NCI-H510A (cell line): ENCODE measurements at regions not wholly inside any gene's neighbourhood (a gene's known extent, or its start where the extent isn't known, plus 50 kb on each side); places are given as distances from the start of the nearest gene placed in this dataset.
A peak's percentile ranks its signal among the peaks of the same experiment; 100 is the strongest.

ENCODE experiments used
- DNase-seq: peaks from one replicate; lab custom pipeline; 2025; lab: John Stamatoyannopoulos, UW

DNA sequence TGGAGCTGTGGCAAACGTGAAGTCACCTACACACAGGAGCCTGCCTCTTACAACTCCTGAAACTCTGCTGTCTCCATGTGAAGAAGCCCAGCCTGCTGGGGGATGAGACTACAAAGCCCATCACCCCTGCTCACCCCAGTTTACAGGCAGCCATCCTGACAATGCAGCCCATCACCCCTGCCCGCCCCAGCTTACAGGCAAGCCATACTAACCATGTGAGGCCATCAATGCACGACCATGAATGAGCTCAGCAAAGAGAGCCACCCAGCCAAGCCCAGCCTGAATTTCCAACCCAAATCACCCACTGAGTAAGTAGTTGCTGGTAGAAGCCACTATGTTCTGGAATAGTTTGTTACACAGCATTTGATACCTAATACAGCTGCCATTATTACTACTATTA lies 185.4 kb upstream of the NSMCE3 start:
- no peak for DNase-seq

DNA sequence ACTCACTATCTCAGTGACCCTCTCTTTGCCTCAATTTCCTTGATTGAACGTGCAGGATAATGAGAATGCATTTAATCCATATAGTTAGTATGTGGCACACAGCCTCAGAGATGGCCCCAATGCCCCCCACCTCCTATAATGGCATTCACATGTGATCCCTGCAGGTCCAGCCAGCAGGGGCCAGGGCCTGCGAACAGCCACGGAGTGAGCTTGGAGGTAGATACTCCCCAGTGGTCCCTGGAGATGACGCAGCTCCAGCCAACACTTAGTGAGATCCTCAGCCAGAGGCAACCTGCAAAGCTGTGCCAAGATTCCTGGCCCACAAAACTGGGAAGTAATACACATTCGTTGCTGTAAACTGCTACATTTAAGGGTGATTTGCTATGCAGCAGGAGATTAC lies 184.9 kb upstream of the NSMCE3 start:
- no peak for DNase-seq

DNA sequence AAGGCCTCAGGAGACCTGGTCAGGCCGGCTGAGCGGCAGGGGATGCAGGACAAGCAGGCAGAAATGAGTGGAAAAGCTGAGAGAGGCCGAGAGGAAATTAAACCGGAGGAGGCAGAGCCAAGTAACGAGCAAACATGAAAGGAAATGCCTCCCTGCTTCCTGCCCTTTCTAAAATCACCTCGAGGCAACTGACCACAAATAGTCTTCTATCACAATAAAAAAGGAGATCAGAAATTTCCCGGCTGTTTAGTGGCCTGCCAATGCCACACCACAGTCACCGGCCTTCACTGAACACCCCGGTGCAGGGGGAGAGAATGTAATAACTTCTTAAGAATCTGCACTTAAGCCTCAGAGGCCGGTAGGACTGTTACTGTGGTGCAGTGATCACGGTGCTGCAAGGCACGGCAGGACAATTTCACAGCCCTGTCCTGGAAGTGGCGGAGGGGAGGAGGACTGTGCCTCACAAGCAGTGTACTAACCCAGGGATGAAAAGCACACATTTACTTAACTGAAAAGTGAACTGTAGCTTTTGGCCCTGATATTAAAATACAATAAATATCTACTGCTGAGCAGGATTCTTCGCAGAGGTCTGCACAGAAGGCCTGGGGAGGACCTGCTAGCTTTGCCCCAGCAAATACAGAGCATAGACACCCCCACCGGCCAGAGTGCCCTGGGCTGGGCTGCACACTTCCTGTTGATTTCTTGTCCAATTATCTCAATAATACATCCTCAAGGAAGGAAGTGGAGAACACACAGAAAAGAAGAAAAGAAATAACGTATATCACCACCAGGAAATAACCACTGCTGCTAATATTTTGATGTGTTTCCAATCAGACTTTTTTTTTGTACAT lies 183.5 kb upstream of the NSMCE3 start:
- no peak for DNase-seq

DNA sequence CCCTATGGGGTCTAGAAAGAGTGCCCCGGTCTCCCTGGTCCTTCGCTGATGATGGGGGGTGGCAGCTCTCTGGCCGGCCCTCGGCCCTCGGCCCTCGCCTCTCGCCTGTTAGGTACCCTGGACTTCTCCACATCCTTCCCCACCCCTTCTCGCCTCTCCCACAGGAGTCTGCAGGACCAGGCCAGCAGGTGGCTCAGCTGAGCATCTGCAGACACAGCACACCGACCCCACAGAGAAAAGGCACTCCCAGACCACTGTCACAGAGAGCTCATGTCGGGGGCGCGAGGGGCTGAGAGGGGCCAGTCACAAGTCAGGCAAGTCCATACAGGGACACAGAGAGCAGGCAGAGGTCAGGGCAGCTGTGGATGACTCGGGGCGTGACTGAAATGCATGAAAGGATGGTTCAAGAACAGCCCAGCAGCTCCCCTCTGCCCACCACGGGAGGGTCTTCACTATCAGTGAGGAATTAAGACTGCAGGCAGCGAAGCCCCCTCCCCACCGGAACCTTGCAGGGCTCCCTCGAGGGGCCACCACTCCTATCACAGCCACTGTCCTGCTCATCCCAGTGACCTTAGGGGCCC lies 181.7 kb upstream of the NSMCE3 start:
- DNase-seq = no peak

DNA sequence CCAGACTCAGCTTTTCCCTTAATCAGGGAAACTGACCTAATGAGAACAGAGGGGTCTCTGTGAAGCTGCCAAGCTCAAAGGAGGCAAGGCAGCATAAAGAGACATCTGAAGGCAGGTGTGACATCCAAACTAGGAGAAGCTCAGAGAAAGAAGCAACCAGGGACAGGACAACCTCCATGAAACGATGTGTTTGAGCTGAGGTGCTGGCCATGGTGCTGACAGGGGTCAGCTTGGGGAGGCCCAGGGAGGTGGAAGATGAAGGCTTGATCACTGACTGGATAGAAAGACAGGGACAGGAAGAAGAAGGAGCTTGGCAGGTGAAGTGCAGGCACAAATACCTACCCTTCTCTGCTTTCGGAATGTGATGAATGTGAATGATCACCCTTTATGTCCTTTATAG lies 179.5 kb upstream of the NSMCE3 start:
- no peak for DNase-seq

DNA sequence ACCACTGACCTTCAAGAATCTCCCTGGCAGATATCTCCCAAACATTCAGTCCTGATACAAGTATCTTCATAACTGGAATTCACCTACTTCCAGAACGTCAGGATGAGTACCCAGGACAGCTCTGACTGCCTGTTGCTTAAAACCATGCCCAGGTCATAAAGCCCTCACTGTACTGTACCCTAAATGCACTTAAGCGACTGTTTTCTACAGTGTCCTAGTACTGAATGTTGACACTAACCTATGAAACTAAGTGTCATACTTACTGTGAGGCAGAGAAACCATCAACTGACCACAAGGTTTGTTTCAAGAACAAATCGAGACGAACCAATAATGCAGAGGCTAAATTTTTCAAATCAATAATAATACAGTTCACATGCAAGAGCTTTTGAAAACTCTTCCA lies 178.7 kb upstream of the NSMCE3 start:
- no peak for DNase-seq

DNA sequence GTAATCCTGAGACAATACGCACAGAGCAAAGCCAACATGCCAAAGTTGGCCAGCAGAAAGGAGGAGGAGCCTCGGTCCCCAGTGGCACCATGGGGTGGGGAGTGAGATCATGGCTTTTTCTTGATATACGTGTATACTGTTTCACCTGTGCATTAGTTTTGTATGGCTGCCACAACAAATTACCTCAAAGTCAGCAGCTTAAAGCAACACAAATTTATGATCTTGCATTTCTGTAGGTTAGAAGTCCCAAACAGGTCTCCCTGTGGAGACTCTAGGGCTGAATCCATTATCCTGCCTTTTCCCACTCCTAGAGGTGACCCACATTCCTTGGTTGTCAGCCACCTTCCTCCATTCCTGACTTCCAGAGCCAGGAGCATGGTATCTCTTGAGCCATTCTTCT lies 176.9 kb upstream of the NSMCE3 start:
- DNase-seq = no peak

DNA sequence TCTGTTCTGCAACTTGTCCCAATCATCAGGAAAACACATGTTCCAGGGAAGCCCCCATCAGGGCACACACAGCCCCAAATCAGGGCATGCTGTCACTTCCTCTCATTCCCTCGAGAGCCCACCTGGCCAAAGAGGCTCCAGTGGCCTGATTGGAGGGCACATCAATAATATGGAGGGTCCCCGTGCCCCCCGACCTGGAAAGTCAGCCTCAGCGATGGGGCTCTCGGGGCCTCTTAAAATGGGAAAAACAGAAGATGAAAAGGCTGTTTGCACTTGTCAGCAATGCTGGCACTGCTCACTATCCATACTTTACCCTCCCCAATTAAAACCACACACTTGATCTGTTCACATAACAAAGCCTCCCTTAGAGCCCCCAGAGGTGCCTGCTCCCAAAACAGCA lies 172.9 kb upstream of the NSMCE3 start:
- DNase-seq = no peak

DNA sequence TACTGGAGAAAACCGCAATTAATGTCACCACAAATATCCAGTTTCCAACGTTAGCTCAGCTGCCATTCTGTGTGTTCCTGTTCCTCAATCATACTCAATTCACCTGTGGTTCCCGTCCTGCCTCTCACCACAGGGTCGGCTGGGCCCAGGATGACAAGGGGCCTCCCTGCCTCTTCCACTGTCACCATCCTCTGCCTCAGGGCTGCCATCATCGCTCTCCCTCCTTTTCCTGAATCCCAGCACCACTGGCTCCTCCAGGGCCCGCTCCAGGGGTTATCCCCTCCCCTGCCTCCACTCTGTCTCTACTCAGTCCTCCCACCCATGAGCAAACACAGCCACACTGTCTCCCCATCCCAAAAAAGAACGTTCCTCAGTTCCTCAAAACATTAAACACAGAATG lies 170.9 kb upstream of the NSMCE3 start:
- DNase-seq = no peak

DNA sequence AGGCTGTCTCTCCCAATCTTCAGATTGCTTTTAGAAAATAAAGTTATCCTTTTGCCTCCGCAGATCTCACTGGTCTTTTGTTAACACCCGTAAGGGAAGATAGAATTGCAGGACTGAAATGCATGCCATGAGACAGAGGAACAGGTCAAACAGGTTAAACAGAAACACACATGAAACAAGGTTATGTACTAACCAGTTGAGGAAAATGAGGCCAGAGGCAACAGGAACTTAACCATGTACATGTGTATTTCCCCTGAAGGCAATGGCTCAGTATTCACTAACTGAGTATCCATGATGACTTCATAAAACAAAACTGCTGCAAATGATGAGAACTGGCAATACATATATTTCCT lies 169.1 kb upstream of the NSMCE3 start:
- peak; percentile 50 for DNase-seq

DNA sequence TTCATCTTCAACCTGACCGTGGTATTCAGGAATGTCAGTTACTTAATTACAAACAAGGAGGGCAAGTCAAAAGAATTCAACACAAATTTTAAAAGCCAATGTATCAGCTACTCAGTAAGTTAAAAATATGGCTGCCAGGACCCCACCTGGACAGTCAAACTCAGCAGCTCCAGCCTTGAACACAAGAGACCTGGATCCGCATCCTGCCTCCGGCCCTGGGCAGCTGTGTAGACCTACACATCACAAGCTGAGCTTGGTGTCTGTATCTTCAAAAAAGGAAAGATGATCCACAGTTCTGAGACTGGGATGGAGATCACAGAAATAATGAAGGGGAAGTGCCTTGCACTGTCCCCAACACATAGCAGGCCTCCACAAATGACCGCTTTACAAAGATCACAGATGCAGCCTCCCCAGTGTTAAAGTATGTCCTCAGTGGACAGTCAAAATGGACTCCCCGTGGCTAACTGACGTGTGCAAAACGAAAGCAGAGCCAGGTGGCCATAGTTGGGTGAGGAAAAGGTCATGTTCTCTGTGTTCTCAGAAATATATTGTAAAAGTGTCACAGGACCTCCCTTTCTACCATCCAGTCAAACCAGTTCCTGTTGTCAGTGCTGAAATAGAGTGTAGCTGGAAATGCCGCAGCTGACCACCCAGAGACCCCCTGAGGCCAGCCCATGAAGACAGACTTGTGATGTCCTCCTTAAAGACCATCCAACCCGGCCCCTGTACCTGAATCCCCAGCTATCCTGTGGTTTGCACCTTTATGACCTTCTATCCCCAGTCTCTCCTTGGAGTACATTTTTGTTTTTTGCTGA lies 168.5 kb upstream of the NSMCE3 start:
- DNase-seq = no peak

DNA sequence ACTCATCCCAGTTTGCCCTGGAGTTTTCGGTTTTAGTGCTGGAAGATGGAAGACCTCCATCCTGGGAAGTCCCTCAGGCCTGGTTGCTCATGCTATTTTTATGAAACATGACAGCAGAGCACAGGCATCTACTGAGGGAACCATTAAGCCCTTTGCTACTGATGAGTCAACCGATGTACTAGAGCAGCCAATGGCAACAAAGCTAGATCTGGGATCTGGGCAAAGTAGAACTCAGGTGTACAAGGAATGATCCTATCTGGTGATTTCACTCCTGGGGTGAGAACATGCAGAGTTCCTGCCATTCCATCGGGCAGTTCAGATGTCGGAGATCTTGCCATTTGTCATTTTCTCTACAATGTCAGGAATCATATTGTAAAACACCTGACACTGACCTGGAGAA lies 166.2 kb upstream of the NSMCE3 start:
- DNase-seq = no peak

DNA sequence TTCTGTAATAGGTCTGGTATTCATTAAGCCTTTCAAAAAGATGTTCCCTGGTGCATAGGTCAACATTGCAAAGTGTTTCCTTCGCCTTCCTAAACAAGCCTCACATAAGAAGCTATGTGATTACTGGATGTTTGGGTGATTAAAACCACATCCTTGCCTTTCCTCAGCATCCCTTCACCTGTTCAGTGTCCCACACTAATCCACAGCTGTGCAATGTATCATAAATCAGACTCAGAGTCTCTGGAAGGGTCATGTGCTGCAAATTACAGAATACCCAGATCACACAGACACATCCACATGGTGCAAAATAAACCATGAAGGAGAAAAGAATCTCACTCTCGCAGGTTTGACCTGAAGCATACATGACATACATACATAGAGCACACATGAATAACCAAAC lies 164.7 kb upstream of the NSMCE3 start:
- DNase-seq = no peak

DNA sequence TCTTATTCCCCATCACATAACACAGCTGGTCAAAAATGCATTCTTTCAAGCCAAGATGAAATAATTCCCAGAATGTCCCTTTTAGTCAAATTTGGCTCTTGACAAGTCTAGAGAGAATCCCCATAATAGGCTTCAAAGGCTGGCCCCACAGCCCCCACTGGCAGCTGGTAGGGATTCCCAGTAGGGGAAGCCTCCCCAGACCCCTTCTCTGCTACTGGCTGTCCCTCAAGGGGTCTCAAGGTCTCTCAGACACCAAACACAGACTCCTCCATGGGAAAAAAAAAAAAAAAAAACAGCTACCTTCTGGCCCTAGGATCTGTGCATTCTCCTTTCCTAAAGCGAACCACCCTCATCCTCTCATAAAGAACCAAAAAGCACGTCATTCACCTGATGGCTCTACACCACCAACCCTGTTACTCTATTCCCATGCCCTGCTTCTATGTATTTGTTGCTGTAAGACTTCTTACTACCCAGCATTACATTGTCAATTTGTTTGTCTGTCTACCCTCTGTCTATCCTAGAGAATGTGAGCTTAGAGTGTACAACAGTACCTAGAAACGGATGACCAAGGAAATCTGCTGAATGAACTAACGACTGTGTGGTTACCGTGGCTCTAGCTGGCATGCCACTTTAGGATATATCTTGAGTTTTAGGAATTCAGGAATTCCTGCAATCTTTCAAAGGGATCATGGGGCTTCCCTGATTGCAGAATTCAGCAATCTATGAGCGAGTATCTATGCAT lies 164.1 kb upstream of the NSMCE3 start:
- no peak for DNase-seq

DNA sequence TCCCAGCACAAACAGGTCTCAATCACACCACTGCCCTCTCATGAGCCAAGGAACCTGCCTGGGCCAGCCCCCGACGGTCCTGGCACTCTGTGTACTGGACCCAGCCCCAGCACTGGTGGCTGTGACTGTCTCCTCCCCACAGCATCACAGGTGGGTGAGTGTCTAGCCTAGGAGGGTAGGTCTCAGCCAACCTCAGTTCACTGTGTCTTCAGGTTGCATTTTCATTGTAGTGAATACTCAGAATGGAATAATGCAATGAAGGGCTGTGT lies 163.4 kb upstream of the NSMCE3 start:
- DNase-seq = no peak

DNA sequence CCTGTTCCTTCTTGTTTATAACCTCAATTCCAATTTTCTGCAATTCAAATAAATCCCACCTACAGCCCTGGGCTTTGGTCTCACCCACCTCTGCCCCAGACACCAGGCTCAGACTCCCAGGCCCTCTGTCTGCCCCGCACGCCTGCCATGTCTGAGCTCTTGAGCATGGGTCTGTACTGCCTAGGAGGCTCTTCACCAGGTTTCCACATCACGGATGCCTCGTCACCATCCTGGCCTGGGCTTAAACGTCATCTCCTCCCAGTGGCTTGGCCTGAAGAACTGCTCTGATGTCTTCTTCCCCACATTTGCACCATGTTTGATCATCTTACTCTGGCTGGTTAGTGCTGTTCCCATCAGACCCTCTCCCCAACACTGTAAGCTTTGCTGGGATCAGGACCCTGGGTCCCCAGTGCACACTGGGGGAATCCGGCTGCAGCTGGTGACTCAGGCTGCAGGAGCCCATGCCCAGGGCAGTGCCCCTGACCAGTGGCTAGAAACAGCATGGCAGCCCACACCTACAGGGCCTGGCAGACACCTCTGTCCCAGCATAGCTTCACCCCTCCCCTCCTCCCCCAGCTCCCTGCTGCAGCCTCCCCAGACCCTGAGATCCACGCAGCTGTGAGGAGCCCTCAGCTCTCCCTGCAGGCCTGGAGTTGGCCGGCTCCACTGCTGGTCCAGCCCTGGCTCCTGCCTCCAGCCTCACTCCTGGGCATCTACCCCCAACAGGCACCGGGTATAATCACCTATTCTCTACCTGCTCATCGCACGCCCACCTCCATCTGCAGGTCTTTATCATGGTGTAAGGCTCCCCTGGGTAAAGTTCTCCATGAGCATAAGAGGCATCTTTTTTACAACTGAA lies 162.8 kb upstream of the NSMCE3 start:
- no peak for DNase-seq

DNA sequence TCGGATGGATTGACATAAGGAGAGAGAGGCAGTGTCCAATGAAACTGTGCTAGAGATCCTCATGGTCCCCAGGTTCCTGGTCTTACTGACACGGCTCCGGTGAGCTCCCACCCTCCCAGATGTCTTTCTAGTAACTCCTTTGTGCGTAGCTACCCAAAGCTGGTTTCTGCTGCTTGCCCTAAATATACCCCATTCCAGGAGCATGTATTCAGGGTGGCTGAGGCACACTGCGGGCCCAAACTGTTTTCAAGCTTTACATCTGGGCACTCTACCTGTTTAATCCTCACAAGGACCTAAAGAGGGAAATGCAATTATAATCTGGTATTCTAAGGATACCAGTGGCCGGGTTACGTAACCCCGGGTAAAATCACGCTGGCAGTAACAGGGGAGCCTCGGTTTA lies 161.2 kb upstream of the NSMCE3 start:
- DNase-seq = no peak

DNA sequence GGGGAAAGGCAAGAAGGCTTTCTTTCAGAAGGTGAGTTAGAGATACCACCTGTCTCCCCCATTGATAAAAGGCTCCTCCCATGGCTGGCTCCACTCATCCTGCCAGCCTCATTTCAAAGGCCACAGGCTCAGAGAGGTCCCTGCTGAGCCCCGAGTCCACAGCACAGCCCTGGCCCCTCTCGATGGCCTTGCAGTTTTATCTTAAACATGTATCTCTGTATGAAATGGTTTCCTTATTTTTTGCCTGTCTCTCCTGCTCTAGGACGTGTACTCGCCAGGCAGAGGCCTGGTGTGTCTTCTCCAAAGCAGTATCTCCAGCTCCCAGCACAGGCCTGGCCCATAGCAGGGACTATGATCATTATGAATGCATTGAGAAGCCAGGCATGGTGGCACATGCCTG lies 160.5 kb upstream of the NSMCE3 start:
- DNase-seq = no peak

DNA sequence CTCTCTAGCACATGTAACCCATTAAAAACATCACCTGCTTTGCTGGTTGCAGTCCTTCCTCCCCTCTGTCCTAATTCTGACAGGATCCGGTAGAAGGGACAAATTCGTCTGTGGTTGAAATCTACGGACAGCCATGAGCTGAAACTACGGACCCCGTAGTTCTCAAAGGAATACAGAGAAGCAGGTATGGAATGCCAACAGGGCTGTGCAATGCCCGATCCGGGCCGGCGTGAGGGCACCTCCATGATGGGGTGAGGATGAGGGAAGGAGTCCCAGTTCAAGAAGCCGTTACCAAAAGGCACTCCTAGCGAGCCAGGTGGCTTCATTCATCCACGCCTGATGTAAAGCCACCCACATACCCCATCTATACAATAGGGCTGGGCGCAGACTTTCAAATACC lies 160.0 kb upstream of the NSMCE3 start:
- no peak for DNase-seq

DNA sequence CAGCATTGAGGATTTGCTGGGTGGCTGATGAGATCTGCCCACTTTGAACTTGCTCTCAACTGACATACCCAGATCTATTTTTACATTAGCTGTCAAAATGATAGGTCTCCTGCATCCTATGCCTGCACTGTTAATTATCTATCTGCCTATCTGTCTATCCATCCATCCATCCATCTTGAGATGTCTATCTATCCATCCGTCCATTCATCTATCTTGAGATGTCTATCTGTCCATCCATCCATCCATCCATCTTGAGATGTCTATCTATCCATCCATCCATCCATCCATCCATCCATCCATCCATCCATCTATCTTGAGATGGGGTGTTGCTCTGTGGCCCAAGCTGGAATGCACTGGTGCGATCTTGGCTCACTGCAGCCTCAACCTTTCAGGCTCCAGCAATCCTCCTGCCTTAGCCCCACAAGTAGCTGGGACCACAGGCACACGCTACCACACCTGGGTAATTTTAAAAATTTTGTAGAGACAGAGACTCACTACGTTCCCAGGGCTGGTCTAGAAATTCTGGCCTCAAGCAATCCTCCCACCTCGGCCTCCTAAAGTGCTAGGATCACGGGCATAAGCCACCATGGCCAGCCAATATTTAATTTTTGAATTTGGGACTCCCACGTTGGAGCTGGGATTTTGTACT lies 159.4 kb upstream of the NSMCE3 start:
- DNase-seq = no peak

DNA sequence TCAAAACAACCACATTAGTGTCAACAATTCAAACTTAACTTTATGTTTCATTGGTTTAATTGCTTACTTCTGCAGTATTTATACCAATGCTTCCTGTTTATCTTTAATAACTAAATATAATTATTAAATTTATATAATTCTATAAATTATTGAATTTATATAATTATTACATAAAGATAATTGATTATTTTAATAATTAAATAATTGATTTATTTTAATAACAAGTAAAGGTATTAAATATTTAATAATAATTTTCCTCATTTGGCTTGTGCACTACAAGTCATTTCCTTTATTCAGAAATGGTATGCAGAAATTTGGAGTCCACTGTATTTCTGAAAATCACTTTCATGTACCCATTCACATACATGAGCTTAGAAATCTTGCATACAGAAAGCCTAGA lies 156.2 kb upstream of the NSMCE3 start:
- DNase-seq = no peak
